ENCODE measurements at regions not wholly inside any gene's neighbourhood (a gene's known extent, or its start where the extent isn't known, plus 50 kb on each side); places are given as distances from the start of the nearest gene placed in this dataset.

GRCh38 chr4:100889898-100890297 is 372.1 kb upstream of the EMCN start:
- TF ChIP-seq SIN3A (IDR thresholded peaks at IDR 0.05; ENCODE audit: borderline replicate concordance, low read depth, low read length) = no peak
- TF ChIP-seq ELF1 (IDR thresholded peaks at IDR 0.05) = no peak
- no peak for TF ChIP-seq TEAD4 (IDR thresholded peaks at IDR 0.05; ENCODE audit: borderline replicate concordance, insufficient read depth)
- no peak for TF ChIP-seq CTCF (IDR thresholded peaks at IDR 0.05)
- TF ChIP-seq TAF1 (IDR thresholded peaks at IDR 0.05; ENCODE audit: borderline replicate concordance, low read depth, low read length) = no peak
- TF ChIP-seq RAD21 (IDR thresholded peaks at IDR 0.05; ENCODE audit: low read length) = no peak
- no peak for TF ChIP-seq TCF12 (IDR thresholded peaks at IDR 0.05)
- TF ChIP-seq ZBTB33 (IDR thresholded peaks at IDR 0.05; ENCODE audit: borderline replicate concordance, low read depth) = no peak

Measured in SK-N-SH (cell line).